GM21576 (cell line): ENCODE measurements at regions not wholly inside any gene's neighbourhood (a gene's known extent, or its start where the extent isn't known, plus 50 kb on each side); places are given as distances from the start of the nearest gene placed in this dataset.

Experiments used
- ATAC-seq: cut with Tn5 transposase; IDR thresholded peaks from one replicate; pipeline ENCODE4 v1.9.1; 2021; ENCODE audit warnings: mild to moderate bottlenecking, moderate library complexity; ENCODE audit not compliant: unreplicated experiment

DNA sequence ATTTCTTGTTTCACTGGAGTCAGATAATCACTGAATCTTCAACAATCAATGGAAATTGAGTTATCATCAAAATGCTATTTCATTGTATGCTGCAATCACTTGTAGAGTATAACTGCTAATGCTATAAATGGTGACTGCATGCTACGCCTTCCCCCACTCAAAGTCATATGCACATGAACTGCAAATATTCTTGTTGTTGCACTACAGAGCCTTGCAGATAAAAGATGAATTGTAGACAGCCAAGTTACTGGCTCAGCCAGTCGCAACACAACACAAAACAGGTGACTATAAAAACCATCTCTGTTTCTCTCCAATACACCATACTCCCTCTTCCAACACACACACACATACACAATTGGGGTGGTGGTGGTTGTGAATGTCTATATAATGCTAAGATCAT is 171.0 kb upstream of the HMGA2 start:
- no peak for ATAC-seq

DNA sequence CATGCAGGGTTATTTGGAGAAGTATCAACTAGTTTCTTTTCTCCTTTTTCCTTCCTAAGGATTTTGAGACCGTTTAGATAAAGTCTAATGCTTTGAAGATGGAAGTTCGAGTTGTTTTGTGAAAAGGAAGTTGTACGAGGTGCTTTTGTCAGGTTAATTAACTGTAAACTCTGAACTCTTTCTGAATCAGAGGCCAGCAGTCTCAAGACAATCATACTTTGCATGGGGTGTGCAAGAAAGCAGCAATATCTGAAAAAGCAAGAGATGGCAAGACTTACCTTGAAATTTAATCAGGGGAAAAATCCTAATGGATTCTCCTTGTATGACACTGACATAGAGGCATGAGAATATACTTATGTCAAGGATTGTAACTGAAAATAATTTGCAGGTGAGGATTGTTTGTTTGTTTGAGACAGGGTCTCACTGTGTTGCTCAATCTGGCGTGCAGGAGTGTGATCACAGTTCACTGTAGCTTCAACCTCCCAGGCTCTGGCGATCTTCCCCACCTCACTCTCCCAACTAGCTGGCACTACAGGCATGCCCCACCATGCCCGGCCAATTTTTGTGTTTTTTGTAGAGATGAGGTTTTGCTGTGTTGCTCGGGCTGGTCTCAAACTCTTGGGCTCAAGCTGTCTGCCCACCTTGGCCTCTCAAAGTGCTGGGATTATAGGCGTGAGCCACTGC is 170.2 kb upstream of the HMGA2 start:
- ATAC-seq, result no peak

DNA sequence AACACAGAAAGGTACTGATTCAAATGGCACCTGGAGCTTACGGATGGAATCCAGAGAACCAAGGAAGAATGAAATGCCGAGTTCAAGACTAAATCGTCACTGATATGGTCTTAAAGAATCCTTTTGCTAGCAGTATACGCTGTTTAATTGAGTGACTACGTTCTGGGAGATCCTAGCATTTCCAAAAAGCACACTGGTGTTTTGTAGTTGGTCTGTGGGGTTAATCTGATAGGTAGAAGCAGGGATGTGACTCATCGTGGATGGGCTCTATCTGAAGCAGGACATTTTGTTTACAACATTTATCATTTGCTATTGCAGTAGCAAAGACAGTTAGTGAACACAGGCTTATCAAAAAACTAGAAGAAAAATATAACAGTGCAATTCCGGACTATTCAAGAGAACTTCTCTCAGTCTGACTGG is 169.2 kb upstream of the HMGA2 start:
- ATAC-seq, result no peak

DNA sequence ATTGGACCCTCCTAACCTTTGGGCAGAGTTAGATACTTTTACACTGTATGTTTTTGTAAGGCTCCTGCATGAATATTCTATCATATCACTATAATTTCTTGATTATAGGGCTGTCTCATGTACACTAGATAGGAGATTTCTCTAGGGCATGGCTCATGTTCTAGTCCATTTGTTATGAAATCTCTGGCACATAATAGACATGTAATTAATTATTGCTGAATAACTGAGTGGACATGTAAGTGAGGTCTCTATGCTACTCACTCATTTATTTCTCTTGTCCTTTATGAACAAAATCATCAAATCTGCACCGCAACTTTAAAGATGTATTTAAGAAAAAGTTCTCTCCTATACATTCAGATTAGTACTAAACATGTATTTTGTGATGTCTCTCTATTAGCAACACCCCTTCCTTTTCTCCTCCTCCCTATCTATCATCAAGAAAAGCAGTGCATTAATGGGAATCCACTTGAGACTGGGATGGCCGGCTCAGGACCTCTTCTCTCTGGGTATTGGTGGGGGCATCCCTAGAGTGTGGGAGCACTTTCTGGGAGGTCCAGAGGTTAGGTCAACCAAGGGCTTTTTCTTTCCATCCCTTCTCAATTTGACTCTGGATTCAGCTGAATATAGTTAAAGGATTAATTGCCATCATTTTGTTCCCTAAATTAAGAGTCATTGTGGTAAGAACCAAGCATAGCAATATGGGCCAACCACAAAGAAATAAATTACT is 168.0 kb upstream of the HMGA2 start:
- ATAC-seq, result no peak

DNA sequence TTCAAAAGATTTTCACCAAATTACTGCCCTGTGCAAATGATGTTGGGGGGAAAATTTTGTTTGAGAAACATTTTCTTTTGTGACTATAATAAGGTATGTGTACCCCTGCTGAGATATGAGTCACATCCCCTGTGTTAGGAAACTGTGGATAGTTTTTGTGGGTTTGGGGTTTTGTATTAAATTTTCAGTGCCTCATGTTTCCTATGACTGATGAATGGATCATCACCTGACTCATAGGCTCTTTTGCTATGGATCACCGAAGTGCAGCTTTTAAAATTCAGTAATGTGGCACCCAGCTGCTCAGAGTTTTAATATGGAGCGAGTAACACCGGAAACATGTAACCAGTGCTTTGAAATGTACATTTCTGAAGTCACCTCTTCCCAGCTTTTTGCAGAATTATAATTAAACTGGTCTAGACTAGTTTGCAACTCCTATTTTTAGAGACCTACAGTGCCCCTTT is 167.4 kb upstream of the HMGA2 start:
- no peak for ATAC-seq

DNA sequence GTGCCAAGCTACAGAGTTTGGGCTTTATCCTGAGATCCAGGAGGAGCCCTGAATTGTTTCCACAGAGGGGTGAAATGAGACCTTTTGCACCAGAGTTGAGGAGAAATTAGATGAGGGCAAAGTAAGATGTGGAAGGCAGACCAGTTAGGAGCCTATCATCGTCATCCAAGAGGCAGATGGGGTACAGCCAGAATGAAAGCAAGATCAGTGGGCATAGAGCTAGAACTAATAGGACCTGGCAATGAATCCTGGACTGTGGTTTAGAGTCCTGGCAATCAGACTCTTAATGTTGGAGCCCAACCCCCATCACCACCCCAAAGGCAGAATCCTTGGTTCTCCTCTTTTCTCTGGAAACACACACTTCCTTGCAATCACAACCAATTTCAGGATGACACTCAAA is 166.6 kb upstream of the HMGA2 start:
- no peak for ATAC-seq

DNA sequence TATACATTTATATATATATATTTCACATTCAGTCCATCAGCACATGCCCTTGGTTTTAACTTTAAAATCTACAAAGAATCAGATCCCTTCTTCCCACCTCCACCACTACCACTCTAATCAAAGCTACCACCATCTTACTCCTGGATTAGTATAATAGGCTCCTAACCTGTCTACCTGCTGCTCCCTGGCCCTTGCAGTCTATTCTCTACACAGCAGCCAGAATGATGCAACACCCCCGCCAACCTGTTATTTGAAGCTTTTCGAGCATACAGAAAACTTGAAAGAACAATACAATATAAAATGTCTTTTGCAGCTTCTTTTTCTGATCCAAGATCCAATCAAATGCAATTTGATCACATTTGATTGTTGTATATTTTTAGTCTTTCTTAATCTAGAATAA is 165.9 kb upstream of the HMGA2 start:
- no peak for ATAC-seq

DNA sequence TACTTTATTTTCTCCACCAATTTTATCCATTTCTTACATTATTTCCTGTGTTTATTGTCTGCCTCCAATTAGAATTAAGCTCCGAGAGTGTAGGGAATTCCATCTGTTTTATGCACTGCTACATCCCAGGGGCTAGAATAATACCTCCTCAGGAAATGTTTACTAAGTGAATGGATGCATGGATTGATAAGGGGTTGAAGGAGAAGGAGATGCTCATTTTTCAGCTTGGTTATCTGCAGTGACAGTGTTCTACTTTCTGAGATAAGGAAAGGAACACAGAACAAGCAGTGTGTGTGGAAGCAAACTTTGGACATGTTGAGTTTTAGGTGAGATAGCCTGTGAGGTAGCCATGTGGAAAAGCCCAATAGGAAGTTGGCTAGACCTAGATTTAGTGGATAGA is 164.6 kb upstream of the HMGA2 start:
- ATAC-seq, result no peak

DNA sequence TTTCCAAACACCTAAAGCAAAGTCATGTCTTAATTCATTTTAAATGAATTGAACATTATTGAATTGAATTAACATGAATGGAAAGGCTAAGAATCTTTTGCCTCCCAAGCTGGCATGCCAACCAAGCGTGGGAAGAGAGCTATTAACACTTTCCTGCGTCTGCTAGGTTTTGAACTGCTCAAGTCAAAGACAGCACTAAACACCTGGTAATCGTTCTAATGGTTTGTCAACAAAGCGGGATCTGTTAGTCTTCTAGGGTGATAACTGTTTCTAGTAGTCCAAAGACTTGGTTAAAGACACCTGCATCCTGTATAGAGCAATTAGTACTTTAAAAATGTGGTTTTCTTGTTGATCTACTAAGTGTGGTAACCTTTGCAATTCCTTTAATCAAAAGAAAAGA is 164.2 kb upstream of the HMGA2 start:
- no peak for ATAC-seq

DNA sequence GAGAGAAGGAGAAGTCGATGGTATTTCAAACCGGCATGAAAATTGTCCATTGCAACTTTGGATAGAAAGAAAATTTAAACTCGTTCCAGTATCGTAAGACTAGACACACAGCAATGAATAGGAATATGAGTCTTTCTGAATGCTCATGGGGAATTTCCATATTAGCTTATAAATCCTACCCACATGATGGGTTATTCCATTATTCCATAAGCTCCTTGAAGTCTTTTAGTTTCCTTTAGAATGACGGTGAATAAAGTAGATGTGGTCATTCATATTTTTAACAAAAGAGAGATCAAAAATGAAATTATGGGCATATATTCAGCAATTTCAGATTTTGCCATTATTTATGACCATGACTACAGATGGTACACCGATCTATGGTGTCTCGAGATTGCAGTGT is 163.4 kb upstream of the HMGA2 start:
- no peak for ATAC-seq

DNA sequence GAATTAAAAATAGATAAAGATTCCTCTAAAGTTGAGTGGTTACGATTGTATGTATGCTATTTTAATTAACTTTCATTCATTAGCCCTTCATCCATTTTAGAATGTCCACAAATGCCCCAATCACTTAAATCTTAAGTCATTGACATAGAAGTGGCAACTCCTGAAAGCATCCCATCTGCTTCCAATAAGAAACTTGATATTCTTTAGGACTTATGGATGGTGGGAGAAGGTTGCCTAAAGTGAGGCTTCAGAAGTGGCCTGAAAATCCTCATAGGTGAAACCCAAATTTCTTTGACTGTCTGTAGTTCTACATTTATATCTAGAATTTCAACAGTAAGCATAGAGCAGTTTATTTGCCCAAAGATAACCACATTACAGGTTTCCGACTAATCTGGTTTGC is 161.7 kb upstream of the HMGA2 start:
- ATAC-seq, result no peak

DNA sequence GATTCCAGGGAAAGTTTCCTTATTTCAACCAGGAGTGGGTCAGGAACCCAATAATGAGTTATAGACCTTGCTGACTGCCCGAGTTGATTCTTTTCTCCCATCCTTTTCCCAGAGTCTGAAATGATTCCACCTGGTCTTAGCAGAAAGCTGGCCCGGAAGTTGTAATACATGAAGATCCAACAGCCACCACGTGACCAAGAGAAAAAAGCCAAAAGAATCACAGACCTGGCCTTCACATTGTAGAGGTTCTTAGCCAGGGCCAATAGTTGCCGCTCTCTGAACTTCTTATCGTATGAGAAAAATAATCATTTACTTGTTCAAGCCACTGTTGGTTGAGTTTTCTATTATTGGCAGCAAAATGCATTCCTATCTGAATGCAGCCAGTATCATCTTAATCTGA is 161.2 kb upstream of the HMGA2 start:
- ATAC-seq, result no peak

DNA sequence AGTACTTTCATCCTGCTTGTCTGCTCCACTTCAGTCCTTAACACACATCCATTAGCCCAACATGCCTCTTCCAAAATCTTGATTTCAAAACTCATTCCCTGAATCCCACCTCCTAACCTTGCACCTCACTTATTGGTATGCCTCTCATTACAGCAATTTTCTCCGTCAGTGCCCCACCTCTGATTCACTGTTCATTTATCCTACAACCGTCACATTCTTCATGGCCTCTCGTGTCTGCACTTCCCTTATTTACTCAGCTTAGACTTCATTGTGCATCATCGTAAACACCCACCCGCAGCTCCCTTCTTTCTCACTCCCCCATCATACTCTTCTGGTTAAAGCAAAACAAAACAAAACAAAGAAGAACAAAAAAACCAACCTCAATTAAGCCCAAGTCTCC is 160.6 kb upstream of the HMGA2 start:
- no peak for ATAC-seq

DNA sequence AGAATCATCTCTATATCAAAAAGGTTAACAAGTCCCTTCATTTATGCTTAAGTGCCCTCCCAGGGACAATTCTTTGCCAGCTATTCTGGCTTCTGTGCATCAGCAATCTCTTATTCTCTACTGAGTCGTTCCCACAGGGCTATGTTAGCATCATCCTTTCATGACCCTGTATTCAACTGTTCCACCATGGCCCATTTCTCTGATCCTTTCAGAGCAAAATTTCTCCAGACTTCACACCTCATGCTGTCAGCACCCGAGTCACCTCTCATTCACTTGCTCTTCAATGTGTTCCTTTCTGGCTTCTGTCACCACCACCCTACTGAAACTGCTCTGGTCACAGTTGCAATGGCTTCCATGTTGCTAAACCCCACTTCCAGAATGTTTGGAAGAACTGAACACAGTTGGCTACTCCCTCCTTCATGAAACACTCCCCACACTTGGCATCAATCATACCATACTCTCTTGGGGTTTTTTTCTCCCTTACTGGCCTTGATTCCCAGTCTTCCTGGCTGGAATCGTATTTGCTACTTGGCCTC is 159.5 kb upstream of the HMGA2 start:
- ATAC-seq, result no peak

DNA sequence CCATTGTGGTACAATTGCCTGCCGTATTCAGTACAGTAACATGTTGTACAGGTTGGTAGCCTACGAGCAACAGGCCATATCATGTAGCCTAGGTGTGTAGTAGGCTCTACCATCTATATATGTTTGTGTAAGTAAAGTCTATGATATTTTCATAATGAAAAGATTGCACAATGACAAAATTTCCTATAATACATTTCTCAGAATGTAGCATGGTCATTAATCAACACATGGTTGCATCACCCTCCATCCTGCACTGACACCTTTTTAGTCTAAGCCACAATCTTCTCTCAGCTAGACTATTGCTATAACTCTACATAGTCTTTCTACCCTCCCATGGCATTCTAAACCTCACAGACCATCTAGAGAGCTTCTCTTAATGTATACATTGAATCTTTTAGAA is 158.5 kb upstream of the HMGA2 start:
- ATAC-seq, result no peak

DNA sequence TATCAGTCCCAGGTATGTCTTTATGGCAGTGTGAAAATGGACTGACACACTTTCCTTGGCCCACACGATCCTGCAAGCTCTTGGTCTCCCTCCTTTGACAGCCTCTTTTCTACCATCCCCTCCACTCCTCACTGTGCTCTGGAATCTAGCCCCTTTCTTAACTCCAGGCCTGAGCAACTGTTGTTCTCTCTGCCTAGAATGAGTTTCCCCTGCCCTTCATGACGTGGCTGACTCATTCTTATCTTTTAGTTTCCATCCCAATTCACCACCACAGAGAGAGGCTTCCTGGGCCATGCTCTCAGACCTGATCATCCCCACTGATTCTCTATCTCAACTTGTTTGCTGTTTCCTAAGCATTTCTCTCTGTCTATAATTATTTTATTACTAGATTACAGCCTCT is 157.4 kb upstream of the HMGA2 start:
- ATAC-seq, result no peak

DNA sequence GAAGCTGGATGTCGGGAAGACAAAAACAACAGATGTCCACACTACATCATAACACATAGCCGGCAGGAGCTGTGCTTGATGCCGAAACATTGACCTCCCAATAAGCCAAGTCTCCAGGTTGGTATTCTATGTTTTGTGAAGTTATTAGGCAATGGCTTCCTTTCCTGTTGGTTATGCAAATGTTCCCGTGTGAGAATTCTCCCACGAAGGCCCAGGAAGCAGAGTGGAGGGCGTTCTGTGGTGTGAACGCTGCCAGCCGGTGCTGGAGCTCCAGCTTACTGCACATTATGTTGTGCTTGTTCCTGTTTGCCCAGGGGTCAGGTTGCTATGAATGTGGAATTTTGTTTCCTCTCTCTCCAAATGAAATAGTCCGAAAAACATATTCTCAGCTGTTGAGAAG is 156.4 kb upstream of the HMGA2 start:
- ATAC-seq, result no peak

DNA sequence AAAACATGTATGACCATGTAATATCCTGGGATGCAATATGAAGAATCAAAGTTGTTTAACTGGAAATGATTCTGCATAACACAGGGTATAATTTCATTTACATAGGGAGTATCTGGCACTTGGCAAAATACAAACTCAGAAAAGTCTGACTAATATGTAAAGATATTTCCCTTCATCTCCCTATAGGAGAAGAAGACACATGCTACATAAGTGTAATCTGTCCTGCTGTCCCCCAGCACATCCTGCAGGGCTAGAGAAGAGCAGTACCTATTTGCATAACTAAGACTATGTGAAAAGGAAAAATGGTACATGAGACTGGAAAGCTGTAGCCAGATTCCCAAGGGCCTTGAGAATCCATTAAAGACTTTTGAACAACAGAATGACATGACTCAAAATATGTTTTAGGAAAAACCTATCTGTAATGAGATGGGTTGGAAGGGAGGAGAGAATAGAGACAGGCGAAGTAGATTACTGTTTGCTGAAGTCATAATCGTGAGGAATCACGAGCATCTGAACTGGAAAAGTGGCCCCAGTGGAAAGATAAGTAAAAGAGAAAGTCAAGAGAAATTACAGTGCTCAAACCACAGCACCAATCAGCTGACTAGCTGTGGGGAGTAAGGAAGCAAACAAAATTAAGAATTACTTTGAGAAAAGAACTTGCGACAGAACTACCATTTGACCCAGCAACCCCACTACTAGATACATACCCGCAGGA is 155.1 kb upstream of the HMGA2 start:
- ATAC-seq, result no peak

DNA sequence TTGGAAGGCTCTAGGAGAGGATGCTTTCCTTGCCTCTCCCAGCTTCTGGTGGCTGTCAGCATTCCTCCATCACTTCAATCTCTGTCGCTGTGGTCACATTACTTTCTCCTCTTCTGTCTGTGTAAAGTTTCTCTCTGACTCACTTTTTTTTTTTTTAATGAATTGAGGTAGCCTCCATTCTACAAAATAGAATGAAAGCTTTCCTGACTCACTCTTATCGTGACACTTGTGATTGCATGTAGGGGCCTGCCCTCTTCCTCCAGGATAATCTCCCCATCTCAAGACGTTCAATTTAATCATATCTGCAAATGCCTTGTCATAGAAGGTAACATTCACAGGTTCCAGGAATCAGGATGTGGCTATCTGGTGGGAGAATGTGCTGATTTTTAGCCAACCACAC is 153.5 kb upstream of the HMGA2 start:
- ATAC-seq, result no peak

DNA sequence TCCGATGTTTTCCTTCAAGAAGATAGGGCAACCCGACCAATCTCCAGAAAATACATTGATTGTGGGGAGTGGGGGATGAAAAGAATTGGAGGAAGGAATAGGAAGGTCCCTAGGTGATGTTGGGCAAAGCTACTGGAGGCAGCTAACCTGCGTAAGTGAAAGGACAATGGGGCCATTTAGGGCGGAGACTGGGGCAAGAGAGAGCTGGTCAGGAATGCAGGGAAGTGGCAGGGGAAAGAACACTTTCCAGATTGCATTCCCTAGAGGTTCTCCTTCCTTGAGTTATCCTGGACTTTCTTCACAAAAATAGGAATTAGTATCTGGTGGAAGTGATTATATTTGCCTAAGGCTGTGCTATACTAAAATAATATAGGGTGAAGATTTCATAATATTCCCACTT is 151.8 kb upstream of the HMGA2 start:
- no peak for ATAC-seq

DNA sequence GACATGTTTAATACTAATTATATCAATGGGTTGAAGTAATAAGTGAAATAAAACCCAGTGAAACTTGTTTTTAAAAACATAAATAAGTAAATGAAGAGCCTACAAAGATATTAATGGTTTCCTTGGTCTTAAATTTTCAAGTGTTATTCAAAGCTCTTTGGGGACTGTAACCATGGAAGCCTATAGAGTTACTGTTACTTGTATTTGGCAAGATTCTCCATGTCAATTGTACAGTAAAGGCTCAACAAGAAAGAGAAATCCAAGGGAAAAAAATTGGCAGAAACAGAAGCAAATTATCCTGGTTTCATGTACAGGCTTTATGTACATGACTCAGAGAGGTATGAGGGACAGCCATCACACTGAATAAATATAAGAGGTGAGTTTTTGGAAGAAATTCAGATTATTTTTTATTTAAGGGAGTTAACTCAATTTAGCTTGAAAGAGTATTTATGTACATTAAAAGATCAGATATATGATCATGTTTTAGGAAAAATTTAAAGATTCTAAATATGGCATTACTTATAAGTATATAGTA is 151.1 kb upstream of the HMGA2 start:
- ATAC-seq, result no peak

DNA sequence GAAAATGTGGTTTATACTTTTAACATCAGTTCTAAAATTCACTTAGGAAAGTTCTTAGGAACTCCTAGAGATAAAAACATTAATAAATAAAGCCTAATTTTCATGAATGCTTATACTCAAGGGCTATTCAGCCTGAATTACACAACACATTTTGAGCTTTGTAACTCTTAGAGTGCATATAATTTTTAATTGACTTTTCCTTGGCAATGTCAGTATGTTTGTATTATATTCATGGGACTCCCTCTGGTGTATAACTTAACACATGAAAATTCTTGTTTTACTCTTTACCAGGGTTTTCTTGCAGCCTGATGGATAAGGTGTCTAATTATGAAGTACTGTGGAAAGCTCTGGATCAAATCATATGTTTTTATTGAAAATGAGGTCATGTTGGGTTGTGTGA is 150.6 kb upstream of the HMGA2 start:
- no peak for ATAC-seq
